ENCODE measurements at regions not wholly inside any gene's neighbourhood (a gene's known extent, or its start where the extent isn't known, plus 50 kb on each side); places are given as distances from the start of the nearest gene placed in this dataset.
"Not testable (repeated sequence)": the region's sequence is repeated elsewhere in the genome, so short reads cannot be mapped to it uniquely, and the experiment has no call there.

DNA sequence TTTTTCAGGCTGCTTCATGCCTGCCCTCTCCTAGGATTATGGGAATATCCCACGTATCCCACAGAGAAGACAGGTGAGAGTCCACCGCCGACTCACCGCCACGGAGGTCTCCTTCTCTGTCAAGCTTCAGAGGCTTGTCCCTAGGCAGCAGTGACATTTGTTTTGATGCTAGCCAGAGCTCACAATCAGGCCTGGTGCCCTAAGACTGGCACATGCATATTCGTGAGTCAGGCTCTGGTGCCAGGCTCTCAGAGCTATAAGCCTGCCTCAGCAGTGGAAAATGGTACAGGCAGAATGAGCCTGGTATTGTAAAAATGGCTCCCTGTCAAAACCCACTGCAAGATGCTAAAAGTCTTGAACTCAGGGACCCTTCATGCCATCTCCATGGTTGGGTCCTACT is 65.5 kb downstream of the RBMY1A1 start:
- ChIA-PET POLR2A (no interaction called here), CTCF (no interaction called here)
- Histone ChIP-seq H3K27ac (ENCODE audit: insufficient read depth in 1 of 2, low read depth in 1 of 2, low read length in 2 of 2, poor library complexity in 1 of 2, severe bottlenecking in 2 of 2) (no peak overlapping the region), H3K4me3 (ENCODE audit: control insufficient read depth in 1 of 7, extremely low read depth in 1 of 7, insufficient read depth in 4 of 7, low read depth in 2 of 7, low read length in 6 of 7) (no peak overlapping the region), H3K36me3 (ENCODE audit: control insufficient read depth in 4 of 4, insufficient read depth in 4 of 4, low read length in 3 of 4) (no peaks in the 10 kb centered on the region), H3K9me3 (ENCODE audit: control extremely low read depth in 1 of 5, control insufficient read depth in 4 of 5, insufficient read depth in 2 of 5, low read depth in 1 of 5, low read length in 4 of 5) (no peaks in the 10 kb centered on the region), H3K4me1 (ENCODE audit: control extremely low read depth in 1 of 4, control insufficient read depth in 4 of 4, insufficient read depth in 4 of 4, low read length in 3 of 4) (peaks cover 0 to 10% (median 0%) of the 10 kb centered on the region in 4 experiments), H3K27me3 (replicated peaks in 2 of 5; ENCODE audit: control insufficient read depth in 4 of 5, insufficient read depth in 5 of 5, low read length in 4 of 5) (no peaks in the 10 kb centered on the region)
- no CpG with 5 or more reads among the region's 6 CpGs for WGBS (ENCODE audit: insufficient coverage)
- DNase-seq = no peak

DNA sequence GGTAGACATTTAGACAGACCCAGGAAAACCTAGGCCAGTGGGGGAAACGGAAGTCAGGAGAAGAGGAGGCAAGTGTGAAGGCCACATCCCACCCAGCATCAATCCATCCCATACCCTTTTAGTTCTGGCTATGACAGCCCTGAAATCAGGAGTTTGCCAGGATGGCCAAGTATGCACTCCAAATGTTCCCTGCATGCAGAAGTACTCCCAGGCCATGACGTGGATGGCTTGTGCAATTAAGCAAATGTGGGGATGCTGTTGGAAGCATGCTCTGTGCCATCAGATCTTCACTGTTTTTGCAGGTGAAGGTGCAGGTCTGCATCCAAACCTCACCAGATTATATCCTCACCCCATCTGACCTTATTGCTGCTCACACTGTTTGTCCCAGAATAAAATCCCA is 66.8 kb downstream of the RBMY1A1 start:
- H3K4me1 ChIP-seq (ENCODE audit: control extremely low read depth in 1 of 4, control insufficient read depth in 4 of 4, insufficient read depth in 4 of 4, low read length in 3 of 4) = peaks cover 0 to 15% (median 0%) of the 10 kb centered on the region in 4 experiments
- CTCF ChIA-PET = no interaction called here
- DNase-seq = no peak
- no peak overlapping the region for H3K4me3 ChIP-seq (ENCODE audit: control insufficient read depth in 1 of 7, extremely low read depth in 1 of 7, insufficient read depth in 4 of 7, low read depth in 2 of 7, low read length in 6 of 7)
- H3K36me3 ChIP-seq (ENCODE audit: control insufficient read depth in 4 of 4, insufficient read depth in 4 of 4, low read length in 3 of 4) = no peaks in the 10 kb centered on the region
- POLR2A ChIA-PET = no interaction called here
- no peaks in the 10 kb centered on the region for H3K9me3 ChIP-seq (ENCODE audit: control extremely low read depth in 1 of 5, control insufficient read depth in 4 of 5, insufficient read depth in 2 of 5, low read depth in 1 of 5, low read length in 4 of 5)
- WGBS (ENCODE audit: insufficient coverage) = no CpG with 5 or more reads among the region's 2 CpGs
- H3K27me3 ChIP-seq (replicated peaks in 2 of 5; ENCODE audit: control insufficient read depth in 4 of 5, insufficient read depth in 5 of 5, low read length in 4 of 5) = no peaks in the 10 kb centered on the region
- H3K27ac ChIP-seq (ENCODE audit: insufficient read depth in 1 of 2, low read depth in 1 of 2, low read length in 2 of 2, poor library complexity in 1 of 2, severe bottlenecking in 2 of 2) = no peak overlapping the region

DNA sequence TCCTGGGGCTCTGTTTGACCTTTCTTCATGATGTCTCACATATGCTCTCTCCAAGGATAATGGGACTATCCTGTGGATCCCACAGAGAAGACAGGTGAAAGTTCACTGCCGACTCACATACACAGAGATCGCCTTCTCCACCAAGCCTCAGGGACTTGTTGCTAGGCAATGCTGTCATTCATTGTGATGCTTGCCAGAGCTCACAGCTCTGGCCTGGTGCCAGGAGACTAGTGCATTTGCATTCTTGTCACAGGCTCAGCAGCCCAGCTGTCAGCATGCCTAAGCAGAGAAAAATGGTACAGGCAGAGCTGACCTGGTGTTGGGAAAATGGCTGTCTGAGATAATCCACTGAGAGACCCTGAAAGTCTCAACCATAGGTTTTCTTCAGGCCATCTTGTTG is 67.9 kb downstream of the RBMY1A1 start:
- Histone ChIP-seq H3K27ac (ENCODE audit: insufficient read depth in 1 of 2, low read depth in 1 of 2, low read length in 2 of 2, poor library complexity in 1 of 2, severe bottlenecking in 2 of 2) (no peak overlapping the region), H3K9me3 (ENCODE audit: control extremely low read depth in 1 of 5, control insufficient read depth in 4 of 5, insufficient read depth in 2 of 5, low read depth in 1 of 5, low read length in 4 of 5) (no peaks in the 10 kb centered on the region), H3K27me3 (replicated peaks in 2 of 5; ENCODE audit: control insufficient read depth in 4 of 5, insufficient read depth in 5 of 5, low read length in 4 of 5) (no peaks in the 10 kb centered on the region), H3K4me1 (ENCODE audit: control extremely low read depth in 1 of 4, control insufficient read depth in 4 of 4, insufficient read depth in 4 of 4, low read length in 3 of 4) (peaks cover 0 to 15% (median 0%) of the 10 kb centered on the region in 4 experiments), H3K4me3 (ENCODE audit: control insufficient read depth in 1 of 7, extremely low read depth in 1 of 7, insufficient read depth in 4 of 7, low read depth in 2 of 7, low read length in 6 of 7) (no peak overlapping the region), H3K36me3 (ENCODE audit: control insufficient read depth in 4 of 4, insufficient read depth in 4 of 4, low read length in 3 of 4) (no peaks in the 10 kb centered on the region)
- DNase-seq = no peak
- POLR2A ChIA-PET = no interaction called here
- no CpG with 5 or more reads among the region's 2 CpGs for WGBS (ENCODE audit: insufficient coverage)
- CTCF ChIA-PET = no interaction called here

DNA sequence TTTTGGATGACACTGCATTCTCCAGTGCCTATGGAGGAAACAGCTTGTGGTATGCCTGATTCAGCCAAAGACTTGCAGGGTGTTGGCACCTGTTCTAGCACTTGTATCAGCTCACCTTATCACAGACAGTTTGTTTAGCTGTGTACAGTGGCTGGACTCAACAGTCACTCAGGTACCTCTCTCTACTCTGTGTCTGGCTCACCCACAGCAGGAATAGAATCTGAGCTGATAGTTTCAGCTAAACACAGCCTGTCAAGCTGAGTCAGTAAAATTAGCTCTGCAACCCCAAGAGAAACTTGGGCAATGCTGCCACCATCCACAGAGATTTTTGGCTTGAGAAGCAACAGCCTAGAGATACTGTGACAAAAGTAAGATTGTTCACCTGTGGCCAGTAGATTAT is 101.5 kb downstream of the RBMY1A1 start:
- H3K4me3 ChIP-seq (ENCODE audit: control insufficient read depth in 1 of 7, extremely low read depth in 1 of 7, insufficient read depth in 4 of 7, low read depth in 2 of 7, low read length in 6 of 7) = no peak overlapping the region
- H3K27ac ChIP-seq (ENCODE audit: insufficient read depth in 1 of 2, low read depth in 1 of 2, low read length in 2 of 2, poor library complexity in 1 of 2, severe bottlenecking in 2 of 2) = no peak overlapping the region
- no peaks in the 10 kb centered on the region for H3K9me3 ChIP-seq (ENCODE audit: control extremely low read depth in 1 of 5, control insufficient read depth in 4 of 5, insufficient read depth in 2 of 5, low read depth in 1 of 5, low read length in 4 of 5)
- peaks cover 0 to 4% (median 0%) of the 10 kb centered on the region in 4 experiments for H3K4me1 ChIP-seq (ENCODE audit: control extremely low read depth in 1 of 4, control insufficient read depth in 4 of 4, insufficient read depth in 4 of 4, low read length in 3 of 4)
- H3K36me3 ChIP-seq (ENCODE audit: control insufficient read depth in 4 of 4, insufficient read depth in 4 of 4, low read length in 3 of 4) = no peaks in the 10 kb centered on the region
- DNase-seq = no peak
- H3K27me3 ChIP-seq (replicated peaks in 2 of 5; ENCODE audit: control insufficient read depth in 4 of 5, insufficient read depth in 5 of 5, low read length in 4 of 5) = no peaks in the 10 kb centered on the region
- CTCF ChIA-PET = no interaction called here
- POLR2A ChIA-PET = no interaction called here

DNA sequence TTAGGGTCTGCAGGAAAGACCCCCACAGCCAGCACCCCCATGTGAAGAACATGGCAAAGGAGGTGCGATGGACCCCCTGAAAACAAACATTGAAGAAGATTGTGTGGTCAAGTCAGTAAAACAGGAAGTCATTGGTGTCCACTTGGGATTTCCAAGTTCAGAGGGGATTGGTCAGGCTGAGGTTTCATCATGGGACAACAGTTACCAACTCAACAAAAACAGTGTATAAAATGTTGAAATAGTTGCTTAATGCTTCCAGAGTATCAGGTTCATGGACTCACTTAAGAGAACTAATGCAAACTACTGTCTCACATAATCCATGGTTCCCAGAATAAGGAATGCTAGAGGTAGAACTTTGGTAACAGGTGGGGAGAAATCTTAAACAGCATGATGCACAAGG is 115.8 kb downstream of the RBMY1A1 start:
- no peak for DNase-seq
- H3K27me3 ChIP-seq (replicated peaks in 2 of 5; ENCODE audit: control insufficient read depth in 4 of 5, insufficient read depth in 5 of 5, low read length in 4 of 5) = no peaks in the 10 kb centered on the region
- no CpG with 5 or more reads among the region's 1 CpG for WGBS (ENCODE audit: insufficient coverage)
- no peak overlapping the region for H3K4me3 ChIP-seq (ENCODE audit: control insufficient read depth in 1 of 7, extremely low read depth in 1 of 7, insufficient read depth in 4 of 7, low read depth in 2 of 7, low read length in 6 of 7)
- no peaks in the 10 kb centered on the region for H3K9me3 ChIP-seq (ENCODE audit: control extremely low read depth in 1 of 5, control insufficient read depth in 4 of 5, insufficient read depth in 2 of 5, low read depth in 1 of 5, low read length in 4 of 5)
- ChIA-PET CTCF (no interaction called here), POLR2A (no interaction called here)
- H3K36me3 ChIP-seq (ENCODE audit: control insufficient read depth in 4 of 4, insufficient read depth in 4 of 4, low read length in 3 of 4) = no peaks in the 10 kb centered on the region
- no peaks in the 10 kb centered on the region for H3K4me1 ChIP-seq (ENCODE audit: control extremely low read depth in 1 of 4, control insufficient read depth in 4 of 4, insufficient read depth in 4 of 4, low read length in 3 of 4)
- H3K27ac ChIP-seq (ENCODE audit: insufficient read depth in 1 of 2, low read depth in 1 of 2, low read length in 2 of 2, poor library complexity in 1 of 2, severe bottlenecking in 2 of 2) = no peak overlapping the region

DNA sequence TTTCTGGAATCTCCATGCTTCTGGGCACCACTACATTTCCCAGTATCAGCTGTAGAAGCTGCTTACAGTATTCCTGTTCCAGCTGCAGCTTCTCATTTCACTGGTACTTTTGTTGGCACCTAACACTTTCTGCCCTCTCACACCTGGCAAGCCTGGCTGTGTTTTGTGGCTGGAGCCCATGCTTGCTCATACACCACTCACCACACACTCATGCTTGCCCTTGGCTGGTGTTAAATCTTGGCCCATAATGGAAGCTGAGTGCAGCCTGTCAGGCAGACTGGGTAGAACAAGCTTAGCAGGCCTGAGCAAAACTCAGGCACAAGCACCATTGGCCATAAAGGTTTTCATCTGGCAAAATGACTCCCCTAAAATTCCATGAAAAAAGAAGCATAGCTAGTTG is 124.4 kb downstream of the RBMY1A1 start:
- H3K36me3 ChIP-seq (ENCODE audit: control insufficient read depth in 4 of 4, insufficient read depth in 4 of 4, low read length in 3 of 4); DNase-seq; H3K4me1 ChIP-seq (ENCODE audit: control extremely low read depth in 1 of 4, control insufficient read depth in 4 of 4, insufficient read depth in 4 of 4, low read length in 3 of 4); H3K27ac ChIP-seq (ENCODE audit: insufficient read depth in 1 of 2, low read depth in 1 of 2, low read length in 2 of 2, poor library complexity in 1 of 2, severe bottlenecking in 2 of 2); POLR2A ChIA-PET; H3K4me3 ChIP-seq (ENCODE audit: control insufficient read depth in 1 of 7, extremely low read depth in 1 of 7, insufficient read depth in 4 of 7, low read depth in 2 of 7, low read length in 6 of 7); CTCF ChIA-PET; H3K9me3 ChIP-seq (ENCODE audit: control extremely low read depth in 1 of 5, control insufficient read depth in 4 of 5, insufficient read depth in 2 of 5, low read depth in 1 of 5, low read length in 4 of 5); H3K27me3 ChIP-seq (replicated peaks in 2 of 5; ENCODE audit: control insufficient read depth in 4 of 5, insufficient read depth in 5 of 5, low read length in 4 of 5): not testable (repeated sequence)

DNA sequence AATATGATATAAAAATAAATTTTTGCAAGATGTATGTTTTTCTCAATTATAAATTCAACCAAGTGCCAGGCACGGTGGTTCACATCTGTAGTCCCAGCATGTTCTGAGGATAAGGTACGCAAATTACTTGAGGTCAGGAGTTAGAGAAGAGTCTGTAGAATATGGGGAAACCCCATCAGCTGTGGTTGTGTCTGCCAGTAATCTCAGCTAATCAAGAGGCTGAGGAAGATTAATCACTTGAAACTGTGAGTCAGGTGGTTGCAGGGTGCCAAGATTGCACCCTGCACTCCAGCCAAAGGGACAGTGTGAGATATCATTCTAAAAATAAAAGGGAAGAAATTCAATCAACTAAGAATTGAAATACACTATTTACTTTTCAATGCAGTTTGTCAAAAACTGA is 144.9 kb downstream of the RBMY1A1 start:
- WGBS (ENCODE audit: insufficient coverage) = no CpG with 5 or more reads among the region's 2 CpGs
- H3K4me1 ChIP-seq (ENCODE audit: control extremely low read depth in 1 of 4, control insufficient read depth in 4 of 4, insufficient read depth in 4 of 4, low read length in 3 of 4); H3K27ac ChIP-seq (ENCODE audit: insufficient read depth in 1 of 2, low read depth in 1 of 2, low read length in 2 of 2, poor library complexity in 1 of 2, severe bottlenecking in 2 of 2); POLR2A ChIA-PET; H3K4me3 ChIP-seq (ENCODE audit: control insufficient read depth in 1 of 7, extremely low read depth in 1 of 7, insufficient read depth in 4 of 7, low read depth in 2 of 7, low read length in 6 of 7); H3K9me3 ChIP-seq (ENCODE audit: control extremely low read depth in 1 of 5, control insufficient read depth in 4 of 5, insufficient read depth in 2 of 5, low read depth in 1 of 5, low read length in 4 of 5); H3K27me3 ChIP-seq (replicated peaks in 2 of 5; ENCODE audit: control insufficient read depth in 4 of 5, insufficient read depth in 5 of 5, low read length in 4 of 5); H3K36me3 ChIP-seq (ENCODE audit: control insufficient read depth in 4 of 4, insufficient read depth in 4 of 4, low read length in 3 of 4); DNase-seq; CTCF ChIA-PET: not testable (repeated sequence)

DNA sequence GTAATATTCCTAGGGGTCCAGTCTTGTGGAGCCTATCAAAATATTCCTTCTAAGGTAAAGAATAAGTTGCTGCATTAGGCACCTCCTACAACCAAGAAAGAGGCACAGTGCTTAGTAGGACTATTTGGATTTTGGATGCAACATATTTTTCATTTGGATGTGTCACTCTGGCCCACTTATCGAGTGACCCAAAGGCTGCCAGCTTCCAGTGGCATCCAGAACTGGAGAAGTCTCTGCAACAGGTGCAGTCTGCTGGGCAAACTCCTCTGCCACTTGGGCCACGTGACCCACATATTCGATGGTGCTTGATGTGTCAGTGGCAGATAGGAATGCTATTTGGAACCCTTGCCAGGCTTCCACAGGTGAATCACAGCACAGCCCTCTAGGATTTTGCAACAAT is 151.7 kb downstream of the RBMY1A1 start:
- H3K9me3 ChIP-seq (ENCODE audit: control extremely low read depth in 1 of 5, control insufficient read depth in 4 of 5, insufficient read depth in 2 of 5, low read depth in 1 of 5, low read length in 4 of 5); H3K4me1 ChIP-seq (ENCODE audit: control extremely low read depth in 1 of 4, control insufficient read depth in 4 of 4, insufficient read depth in 4 of 4, low read length in 3 of 4); H3K36me3 ChIP-seq (ENCODE audit: control insufficient read depth in 4 of 4, insufficient read depth in 4 of 4, low read length in 3 of 4); CTCF ChIA-PET; H3K27ac ChIP-seq (ENCODE audit: insufficient read depth in 1 of 2, low read depth in 1 of 2, low read length in 2 of 2, poor library complexity in 1 of 2, severe bottlenecking in 2 of 2); H3K27me3 ChIP-seq (replicated peaks in 2 of 5; ENCODE audit: control insufficient read depth in 4 of 5, insufficient read depth in 5 of 5, low read length in 4 of 5); DNase-seq; H3K4me3 ChIP-seq (ENCODE audit: control insufficient read depth in 1 of 7, extremely low read depth in 1 of 7, insufficient read depth in 4 of 7, low read depth in 2 of 7, low read length in 6 of 7); POLR2A ChIA-PET: not testable (repeated sequence)
- WGBS (ENCODE audit: insufficient coverage) = no CpG with 5 or more reads among the region's 3 CpGs

Data from common myeloid progenitor, CD34-positive (primary cell).